AG04450 (cell line): ENCODE measurements at regions not wholly inside any gene's neighbourhood (a gene's known extent, or its start where the extent isn't known, plus 50 kb on each side); places are given as distances from the start of the nearest gene placed in this dataset. TPM values are rescaled to one million over a fixed set of nuclear protein-coding genes. Genes with fewer than 3 reads are reported as not detected.

Source experiments
- CTCF ChIA-PET: fragments of 300-600, 350-600 bp; formaldehyde crosslinking; extraction: SDS; loops from one replicate; lab custom pipeline; 2022; ENCODE audit warnings: antibody characterized with exemption, inconsistent platforms; lab: Charles Lee
- POLR2A ChIA-PET: fragments of 350-600 bp; formaldehyde crosslinking; extraction: SDS; loops from one replicate; lab custom pipeline; 2021; ENCODE audit warnings: antibody characterized with exemption, inconsistent platforms; lab: Yijun Ruan, JAX
- DNase-seq: peaks from one replicate; pipeline ENCODE4 v3.0.0-alpha.2; 2011; ENCODE audit warnings: low read depth, low spot score
- H3K27ac ChIP-seq: one replicate; pipeline ENCODE4 v1.5.1; 2012; ENCODE audit warnings: low read depth, low read length, control low read depth
- H3K27me3 ChIP-seq: one replicate; pipeline ENCODE4 v1.6.0; 2012; ENCODE audit warnings: low read length; ENCODE audit not compliant: control insufficient read depth, insufficient read depth
- H3K4me3 ChIP-seq: 2 replicates; pipeline ENCODE4 v1.5.1; 2011; ENCODE audit warnings: mild to moderate bottlenecking, low read depth, low read length, control low read depth
- H3K9me3 ChIP-seq: 2 replicates; pipeline ENCODE4 v1.5.1; 2012; ENCODE audit warnings: low read length; ENCODE audit not compliant: control insufficient read depth, insufficient read depth
- small RNA-seq: library from RNA; depleted of rRNA; stranded (forward); fragments of <200 nt; gene quantifications from one replicate; pipeline ENCODE3, GENCODE V24; 2012; ENCODE audit warnings: low read depth; ENCODE audit not compliant: insufficient read length
- TF ChIP-seq, protein P1 (sequence below): IDR thresholded peaks from 2 replicates; pipeline ENCODE4 v1.5.1; 2011; ENCODE audit warnings: low read depth, low read length, control low read depth, inconsistent platforms

DNA sequence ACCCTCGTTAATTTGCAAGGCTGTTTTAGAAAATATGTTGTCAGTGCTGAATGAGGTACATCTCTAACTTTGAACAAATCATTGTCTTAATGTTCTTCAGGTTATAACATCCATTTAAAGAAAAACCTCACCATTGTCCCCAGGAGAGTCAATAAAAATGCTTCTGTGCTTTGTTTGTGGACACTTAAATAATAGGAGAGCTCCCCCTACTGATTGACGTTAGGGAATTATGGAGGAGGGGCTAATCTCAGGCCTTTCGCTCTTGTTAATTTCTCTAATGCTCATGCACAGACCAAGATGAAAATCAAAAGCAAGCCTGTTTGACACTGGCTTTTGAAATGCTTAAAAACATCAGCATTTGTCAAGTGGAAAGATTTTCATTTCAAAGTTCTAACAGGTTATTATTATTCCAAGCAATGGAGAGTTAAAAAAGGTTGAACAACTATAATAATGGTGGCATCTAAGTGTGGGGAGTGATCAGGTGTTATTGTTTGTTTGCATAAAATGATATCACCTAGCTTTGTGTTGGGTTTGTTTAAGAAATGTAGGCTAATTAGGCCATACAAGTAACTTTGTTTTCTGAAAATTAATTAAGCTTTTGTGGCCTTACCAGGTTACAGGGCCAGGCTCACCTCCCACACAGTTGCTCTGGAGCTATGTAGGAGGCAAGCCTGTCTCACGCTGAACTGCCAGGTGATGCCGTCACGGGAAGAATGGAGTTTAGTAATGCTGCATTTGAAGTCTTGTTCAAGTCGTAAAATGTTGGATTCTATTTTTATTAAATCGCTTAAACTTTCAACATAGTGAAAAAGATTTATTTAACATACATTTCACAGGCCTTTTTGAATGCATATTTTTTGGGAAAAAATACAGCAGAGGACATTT is 51.7 kb upstream of the SMIM21 start:
- Histone ChIP-seq H3K9me3 (peaks cover 5% of the 10 kb centered on the region; the same call in 1 of the 2 replicates), H3K27me3 (no peaks in the 10 kb centered on the region), H3K4me3 (no peak overlapping the region), H3K27ac (no peak overlapping the region)
- ChIA-PET POLR2A (no interaction called here), CTCF (interaction anchor here (0.5 to 3.1 kb wide), 16 partner anchors 9 to 869 kb away, joined by 3 to 24 read pairs (median 4); no protein-coding TSS in a partner anchor)
- no peak for DNase-seq
- TF ChIP-seq, protein P1, sequence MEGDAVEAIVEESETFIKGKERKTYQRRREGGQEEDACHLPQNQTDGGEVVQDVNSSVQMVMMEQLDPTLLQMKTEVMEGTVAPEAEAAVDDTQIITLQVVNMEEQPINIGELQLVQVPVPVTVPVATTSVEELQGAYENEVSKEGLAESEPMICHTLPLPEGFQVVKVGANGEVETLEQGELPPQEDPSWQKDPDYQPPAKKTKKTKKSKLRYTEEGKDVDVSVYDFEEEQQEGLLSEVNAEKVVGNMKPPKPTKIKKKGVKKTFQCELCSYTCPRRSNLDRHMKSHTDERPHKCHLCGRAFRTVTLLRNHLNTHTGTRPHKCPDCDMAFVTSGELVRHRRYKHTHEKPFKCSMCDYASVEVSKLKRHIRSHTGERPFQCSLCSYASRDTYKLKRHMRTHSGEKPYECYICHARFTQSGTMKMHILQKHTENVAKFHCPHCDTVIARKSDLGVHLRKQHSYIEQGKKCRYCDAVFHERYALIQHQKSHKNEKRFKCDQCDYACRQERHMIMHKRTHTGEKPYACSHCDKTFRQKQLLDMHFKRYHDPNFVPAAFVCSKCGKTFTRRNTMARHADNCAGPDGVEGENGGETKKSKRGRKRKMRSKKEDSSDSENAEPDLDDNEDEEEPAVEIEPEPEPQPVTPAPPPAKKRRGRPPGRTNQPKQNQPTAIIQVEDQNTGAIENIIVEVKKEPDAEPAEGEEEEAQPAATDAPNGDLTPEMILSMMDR, result peak; percentile 68

DNA sequence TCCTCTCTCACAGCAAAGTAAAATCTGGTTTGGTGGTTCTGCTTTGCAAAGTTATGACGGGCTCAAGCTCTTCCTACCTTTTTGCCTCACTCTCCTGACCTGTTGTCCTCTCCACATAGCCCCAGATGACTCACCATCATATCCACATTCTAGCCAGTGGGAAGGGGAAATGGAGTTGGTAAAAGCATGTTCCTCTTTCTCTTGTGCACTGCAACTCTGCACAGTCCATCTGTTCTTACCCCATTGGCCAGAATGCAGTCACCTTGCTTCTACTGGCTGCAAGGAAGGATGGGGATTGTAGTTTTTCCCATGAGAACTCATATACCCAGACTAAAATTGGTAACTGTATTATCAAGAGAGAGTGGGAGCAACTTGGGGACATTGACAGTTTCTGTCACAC is 50.4 kb upstream of the SMIM21 start:
- no peak for DNase-seq
- CTCF ChIA-PET, result interaction anchor here (0.6 to 3.1 kb wide), 9 partner anchors 11 to 642 kb away, joined by 3 to 24 read pairs (median 4); no protein-coding TSS in a partner anchor

More for the DNA sequence above, 50.4 kb upstream of the SMIM21 start:
- Histone ChIP-seq H3K27ac (no peak overlapping the region), H3K4me3 (no peak overlapping the region), H3K27me3 (no peaks in the 10 kb centered on the region), H3K9me3 (no peaks in the 10 kb centered on the region)
- POLR2A ChIA-PET, result no interaction called here
- TF ChIP-seq, protein P1, result no peak

Small RNAs in the stretch of these regions (small RNA-seq; reads per million reads assigned to genes)
- not detected for gene AC021506.2
